ENCODE measurements at regions not wholly inside any gene's neighbourhood (a gene's known extent, or its start where the extent isn't known, plus 50 kb on each side); places are given as distances from the start of the nearest gene placed in this dataset.

GRCh38 chr1:185535621-185536020, 198.6 kb upstream of the HMCN1 start:
- Histone ChIP-seq H3K79me2 (ENCODE audit: insufficient read depth, low read length) (no peaks in the 10 kb centered on the region), H3K27ac (ENCODE audit: insufficient read length, low read depth, low read length) (no peak overlapping the region), H3K9me3 (ENCODE audit: control insufficient read depth, low read depth, low read length) (no peaks in the 10 kb centered on the region), H3K14ac (ENCODE audit: insufficient read depth, low read length) (no peak overlapping the region), H3K18ac (ENCODE audit: insufficient read length, low read depth, low read length) (no peak overlapping the region), H3K27me3 (ENCODE audit: insufficient read depth, low read length) (no peaks in the 10 kb centered on the region), H2AFZ (ENCODE audit: low read length) (no peak overlapping the region), H2AK5ac (ENCODE audit: insufficient read length, low read length) (no peak overlapping the region), H2BK5ac (ENCODE audit: insufficient read length, low read length) (no peak overlapping the region), H3K9ac (ENCODE audit: extremely low read depth, insufficient read length, low read length) (no peak overlapping the region), H2BK15ac (ENCODE audit: low read depth, low read length) (no peak overlapping the region), H3K4ac (ENCODE audit: low read depth, low read length) (no peak overlapping the region), H4K91ac (ENCODE audit: insufficient read length, low read depth, low read length) (no peak overlapping the region), H3K23me2 (ENCODE audit: insufficient read length, low read depth, low read length, poor library complexity, severe bottlenecking) (no peaks in the 10 kb centered on the region), H3K23ac (ENCODE audit: insufficient read length, low read depth, low read length) (no peak overlapping the region), H4K8ac (replicated peaks; ENCODE audit: insufficient read length, low read depth, low read length) (no peak overlapping the region), H3K56ac (ENCODE audit: insufficient read length, low read depth, low read length) (no peak overlapping the region), H4K5ac (ENCODE audit: insufficient read length, low read depth, low read length) (no peak overlapping the region), H2BK12ac (ENCODE audit: insufficient read length, low read depth, low read length) (no peak overlapping the region), H3K4me1 (ENCODE audit: insufficient read depth, low read length) (peaks cover 21% of the 10 kb centered on the region), H2BK20ac (ENCODE audit: low read depth, low read length, poor library complexity, severe bottlenecking) (no peak overlapping the region), H3K4me2 (ENCODE audit: insufficient read depth, insufficient read length, low read length) (no peak overlapping the region), H4K20me1 (ENCODE audit: control insufficient read depth, insufficient read depth, insufficient read length) (no peaks in the 10 kb centered on the region), H3T11ph (ENCODE audit: low read length) (no peak overlapping the region), H3K79me1 (ENCODE audit: insufficient read depth, low read depth, low read length, poor library complexity, severe bottlenecking) (no peaks in the 10 kb centered on the region), H2BK120ac (ENCODE audit: low read depth, low read length, poor library complexity, severe bottlenecking) (no peak overlapping the region)
- H3K4me1 Mint-ChIP-seq, result peaks cover 40 to 43% of the 10 kb centered on the region in 2 experiments
- TF ChIP-seq, protein P1, sequence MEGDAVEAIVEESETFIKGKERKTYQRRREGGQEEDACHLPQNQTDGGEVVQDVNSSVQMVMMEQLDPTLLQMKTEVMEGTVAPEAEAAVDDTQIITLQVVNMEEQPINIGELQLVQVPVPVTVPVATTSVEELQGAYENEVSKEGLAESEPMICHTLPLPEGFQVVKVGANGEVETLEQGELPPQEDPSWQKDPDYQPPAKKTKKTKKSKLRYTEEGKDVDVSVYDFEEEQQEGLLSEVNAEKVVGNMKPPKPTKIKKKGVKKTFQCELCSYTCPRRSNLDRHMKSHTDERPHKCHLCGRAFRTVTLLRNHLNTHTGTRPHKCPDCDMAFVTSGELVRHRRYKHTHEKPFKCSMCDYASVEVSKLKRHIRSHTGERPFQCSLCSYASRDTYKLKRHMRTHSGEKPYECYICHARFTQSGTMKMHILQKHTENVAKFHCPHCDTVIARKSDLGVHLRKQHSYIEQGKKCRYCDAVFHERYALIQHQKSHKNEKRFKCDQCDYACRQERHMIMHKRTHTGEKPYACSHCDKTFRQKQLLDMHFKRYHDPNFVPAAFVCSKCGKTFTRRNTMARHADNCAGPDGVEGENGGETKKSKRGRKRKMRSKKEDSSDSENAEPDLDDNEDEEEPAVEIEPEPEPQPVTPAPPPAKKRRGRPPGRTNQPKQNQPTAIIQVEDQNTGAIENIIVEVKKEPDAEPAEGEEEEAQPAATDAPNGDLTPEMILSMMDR (conservative IDR thresholded peaks at IDR 0.05), result no peak
- H3K36me3 Mint-ChIP-seq (ENCODE audit: insufficient read depth in 1 of 3, low read depth in 3 of 3), result peaks cover 0 to 11% (median 0%) of the 10 kb centered on the region in 3 experiments; a peak in 3 of 7 replicates
- WGBS (ENCODE audit: extremely low coverage, insufficient read length, low lambda C conversion rate), result no CpG with 5 or more reads among the region's 2 CpGs
- DNase-seq, result no peak
- peaks cover 3 to 5% of the 10 kb centered on the region in 2 experiments; a peak in 4 of 5 replicates for H3K9me3 Mint-ChIP-seq
- peaks cover 16% of the 10 kb centered on the region for H3K27me3 Mint-ChIP-seq (ENCODE audit: low read depth)
- H3K4me3 Mint-ChIP-seq, result no peak overlapping the region
- no peak overlapping the region for H3K27ac Mint-ChIP-seq

Data from H9 (cell line).